GM12878 (cell line): ENCODE measurements at regions not wholly inside any gene's neighbourhood (a gene's known extent, or its start where the extent isn't known, plus 50 kb on each side); places are given as distances from the start of the nearest gene placed in this dataset.
A peak's percentile ranks its signal among the peaks of the same experiment; 100 is the strongest.

Experiments used
- DPF2 ChIP-seq: fragments of 450-650 bp; IDR thresholded peaks from 2 replicates; pipeline ENCODE4 v1.6.1; 2017; ENCODE audit warnings: mild to moderate bottlenecking
- EZH2 ChIP-seq: IDR thresholded peaks from 2 replicates; pipeline ENCODE4 v1.6.1; 2012; ENCODE audit warnings: low read depth, mild to moderate bottlenecking, control low read depth, inconsistent platforms, low read length, borderline replicate concordance; ENCODE audit not compliant: control insufficient read depth
- GATAD2B ChIP-seq: fragments of 450-650 bp; conservative IDR thresholded peaks from 2 replicates; pipeline ENCODE4 v1.6.1; 2017; ENCODE audit warnings: low read depth, mild to moderate bottlenecking, moderate library complexity
- IKZF1 ChIP-seq: fragments of 450-650 bp; conservative IDR thresholded peaks from 2 replicates; pipeline ENCODE4 v1.6.1; 2017; ENCODE audit warnings: antibody characterized with exemption, mild to moderate bottlenecking
- JUND ChIP-seq: IDR thresholded peaks from 2 replicates; pipeline ENCODE4 v1.6.1; 2012; ENCODE audit warnings: low read depth, mild to moderate bottlenecking, low read length, improper control_type of control experiment, moderate library complexity
- MEF2B ChIP-seq: fragments of 450-650 bp; IDR thresholded peaks from 2 replicates; pipeline ENCODE4 v1.6.1; 2018; ENCODE audit warnings: mild to moderate bottlenecking, moderate library complexity; ENCODE audit not compliant: partially characterized antibody, poor library complexity, severe bottlenecking
- MYC ChIP-seq: IDR thresholded peaks from 2 replicates; pipeline ENCODE4 v1.6.1; 2011; ENCODE audit warnings: mild to moderate bottlenecking, low read length, moderate library complexity, inconsistent platforms; ENCODE audit not compliant: insufficient read depth, insufficient replicate concordance, insufficient read length, severe bottlenecking
- NFYA ChIP-seq: IDR thresholded peaks from 2 replicates; pipeline ENCODE4 v1.6.1; 2011; ENCODE audit warnings: low read depth, mild to moderate bottlenecking, low read length, improper control_type of control experiment, borderline replicate concordance
- NFYB ChIP-seq: IDR thresholded peaks from 2 replicates; pipeline ENCODE4 v1.6.1; 2011; ENCODE audit warnings: low read depth, mild to moderate bottlenecking, low read length, improper control_type of control experiment, moderate library complexity; ENCODE audit not compliant: insufficient read depth
- NR2C1 ChIP-seq: fragments of 450-650 bp; IDR thresholded peaks from 2 replicates; pipeline ENCODE4 v1.6.1; 2017; ENCODE audit warnings: antibody characterized with exemption, mild to moderate bottlenecking, moderate library complexity
- POLR2A ChIP-seq: IDR thresholded peaks from 2 replicates; pipeline ENCODE4 v1.6.1; 2011; ENCODE audit warnings: low read depth, mild to moderate bottlenecking, low read length
- RCOR1 ChIP-seq: conservative IDR thresholded peaks from 2 replicates; pipeline ENCODE4 v1.6.1; 2012; ENCODE audit warnings: low read depth, low read length, improper control_type of control experiment
- SUZ12 ChIP-seq: fragments of 200-600 bp; sonication (generic); IDR thresholded peaks from one replicate; pipeline ENCODE4 v1.6.1; 2018; ENCODE audit warnings: antibody characterized with exemption, mild to moderate bottlenecking; ENCODE audit not compliant: unreplicated experiment
- TF ChIP-seq, protein P1 (sequence below): fragments of 450-650 bp; IDR thresholded peaks from 2 replicates; pipeline ENCODE4 v1.6.1; 2016; ENCODE audit warnings: mild to moderate bottlenecking
- TF ChIP-seq, protein P2 (sequence below): IDR thresholded peaks from 2 replicates; pipeline ENCODE4 v1.6.1; 2012; ENCODE audit warnings: mild to moderate bottlenecking, low read depth, low read length
- TF ChIP-seq, protein P3 (sequence below): IDR thresholded peaks from 2 replicates; pipeline ENCODE4 v1.6.1; 2011; ENCODE audit warnings: borderline replicate concordance, low read depth, mild to moderate bottlenecking, moderate library complexity, low read length; ENCODE audit not compliant: insufficient read depth, poor library complexity, severe bottlenecking
- TF ChIP-seq, protein P4 (sequence below): fragments of 450-650 bp; IDR thresholded peaks from 2 replicates; pipeline ENCODE4 v1.6.1; 2018; ENCODE audit warnings: mild to moderate bottlenecking, low read depth, moderate library complexity; ENCODE audit not compliant: partially characterized antibody
- TF ChIP-seq, protein P5 (sequence below): IDR thresholded peaks from 2 replicates; pipeline ENCODE4 v1.6.1; 2011; ENCODE audit warnings: low read depth, low read length, improper control_type of control experiment, borderline replicate concordance

DNA sequence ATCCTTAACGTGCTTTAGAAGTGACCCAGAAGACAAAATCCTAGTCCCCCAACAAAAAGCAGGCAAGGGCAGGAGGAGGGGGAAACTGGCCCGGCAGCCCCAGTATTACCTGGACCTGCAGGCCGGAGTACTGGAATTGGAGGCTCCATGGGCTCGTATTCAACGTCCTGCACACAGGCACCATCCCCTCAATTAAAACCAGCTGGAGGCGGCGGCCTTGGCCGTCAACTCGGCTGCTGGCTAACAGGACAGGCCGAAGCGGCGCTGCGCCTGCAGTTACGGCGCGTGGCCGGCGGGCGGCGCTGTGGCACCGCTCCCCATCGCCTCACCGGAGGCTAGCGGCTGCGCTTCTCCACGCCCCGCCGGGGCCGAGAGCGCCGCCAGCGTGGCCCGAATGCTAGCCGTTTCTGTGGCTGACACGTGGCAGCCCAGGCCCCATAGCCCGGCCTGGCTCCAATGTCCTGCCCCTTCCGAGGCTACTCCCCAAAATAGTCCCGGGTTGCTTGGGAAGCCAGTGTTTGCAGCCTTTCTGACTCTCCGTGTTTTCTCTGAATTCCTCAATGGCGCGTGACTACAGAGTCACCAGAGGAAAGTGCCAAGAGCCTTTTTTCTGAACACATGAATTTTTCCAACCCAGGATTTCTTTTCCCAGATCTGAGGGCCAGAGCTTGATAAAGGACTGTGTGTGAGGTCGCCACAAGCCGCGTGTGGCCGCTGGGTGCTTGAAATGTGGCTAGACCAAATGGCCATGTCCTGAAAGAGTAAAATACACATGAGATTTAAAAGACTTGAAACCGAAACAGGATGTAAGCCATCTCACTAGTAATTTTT, 82.5 kb downstream of the HHIPL2 start (continued):
- no peak for TF ChIP-seq SUZ12
- TF ChIP-seq EZH2 = no peak
- no peak for TF ChIP-seq RCOR1
- TF ChIP-seq NR2C1 = no peak
- no peak for TF ChIP-seq NFYB
- TF ChIP-seq, protein P1, sequence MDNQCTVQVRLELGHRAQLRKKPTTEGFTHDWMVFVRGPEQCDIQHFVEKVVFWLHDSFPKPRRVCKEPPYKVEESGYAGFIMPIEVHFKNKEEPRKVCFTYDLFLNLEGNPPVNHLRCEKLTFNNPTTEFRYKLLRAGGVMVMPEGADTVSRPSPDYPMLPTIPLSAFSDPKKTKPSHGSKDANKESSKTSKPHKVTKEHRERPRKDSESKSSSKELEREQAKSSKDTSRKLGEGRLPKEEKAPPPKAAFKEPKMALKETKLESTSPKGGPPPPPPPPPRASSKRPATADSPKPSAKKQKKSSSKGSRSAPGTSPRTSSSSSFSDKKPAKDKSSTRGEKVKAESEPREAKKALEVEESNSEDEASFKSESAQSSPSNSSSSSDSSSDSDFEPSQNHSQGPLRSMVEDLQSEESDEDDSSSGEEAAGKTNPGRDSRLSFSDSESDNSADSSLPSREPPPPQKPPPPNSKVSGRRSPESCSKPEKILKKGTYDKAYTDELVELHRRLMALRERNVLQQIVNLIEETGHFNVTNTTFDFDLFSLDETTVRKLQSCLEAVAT = no peak
- peak; percentile 76 for TF ChIP-seq DPF2
- TF ChIP-seq, protein P2, sequence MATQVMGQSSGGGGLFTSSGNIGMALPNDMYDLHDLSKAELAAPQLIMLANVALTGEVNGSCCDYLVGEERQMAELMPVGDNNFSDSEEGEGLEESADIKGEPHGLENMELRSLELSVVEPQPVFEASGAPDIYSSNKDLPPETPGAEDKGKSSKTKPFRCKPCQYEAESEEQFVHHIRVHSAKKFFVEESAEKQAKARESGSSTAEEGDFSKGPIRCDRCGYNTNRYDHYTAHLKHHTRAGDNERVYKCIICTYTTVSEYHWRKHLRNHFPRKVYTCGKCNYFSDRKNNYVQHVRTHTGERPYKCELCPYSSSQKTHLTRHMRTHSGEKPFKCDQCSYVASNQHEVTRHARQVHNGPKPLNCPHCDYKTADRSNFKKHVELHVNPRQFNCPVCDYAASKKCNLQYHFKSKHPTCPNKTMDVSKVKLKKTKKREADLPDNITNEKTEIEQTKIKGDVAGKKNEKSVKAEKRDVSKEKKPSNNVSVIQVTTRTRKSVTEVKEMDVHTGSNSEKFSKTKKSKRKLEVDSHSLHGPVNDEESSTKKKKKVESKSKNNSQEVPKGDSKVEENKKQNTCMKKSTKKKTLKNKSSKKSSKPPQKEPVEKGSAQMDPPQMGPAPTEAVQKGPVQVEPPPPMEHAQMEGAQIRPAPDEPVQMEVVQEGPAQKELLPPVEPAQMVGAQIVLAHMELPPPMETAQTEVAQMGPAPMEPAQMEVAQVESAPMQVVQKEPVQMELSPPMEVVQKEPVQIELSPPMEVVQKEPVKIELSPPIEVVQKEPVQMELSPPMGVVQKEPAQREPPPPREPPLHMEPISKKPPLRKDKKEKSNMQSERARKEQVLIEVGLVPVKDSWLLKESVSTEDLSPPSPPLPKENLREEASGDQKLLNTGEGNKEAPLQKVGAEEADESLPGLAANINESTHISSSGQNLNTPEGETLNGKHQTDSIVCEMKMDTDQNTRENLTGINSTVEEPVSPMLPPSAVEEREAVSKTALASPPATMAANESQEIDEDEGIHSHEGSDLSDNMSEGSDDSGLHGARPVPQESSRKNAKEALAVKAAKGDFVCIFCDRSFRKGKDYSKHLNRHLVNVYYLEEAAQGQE = no peak
- TF ChIP-seq POLR2A = peak; percentile 47; the same call in 1 of the 2 replicates
- peak; percentile 41 for TF ChIP-seq MEF2B
- TF ChIP-seq, protein P3, sequence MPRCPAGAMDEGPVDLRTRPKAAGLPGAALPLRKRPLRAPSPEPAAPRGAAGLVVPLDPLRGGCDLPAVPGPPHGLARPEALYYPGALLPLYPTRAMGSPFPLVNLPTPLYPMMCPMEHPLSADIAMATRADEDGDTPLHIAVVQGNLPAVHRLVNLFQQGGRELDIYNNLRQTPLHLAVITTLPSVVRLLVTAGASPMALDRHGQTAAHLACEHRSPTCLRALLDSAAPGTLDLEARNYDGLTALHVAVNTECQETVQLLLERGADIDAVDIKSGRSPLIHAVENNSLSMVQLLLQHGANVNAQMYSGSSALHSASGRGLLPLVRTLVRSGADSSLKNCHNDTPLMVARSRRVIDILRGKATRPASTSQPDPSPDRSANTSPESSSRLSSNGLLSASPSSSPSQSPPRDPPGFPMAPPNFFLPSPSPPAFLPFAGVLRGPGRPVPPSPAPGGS = no peak
- TF ChIP-seq, protein P4, sequence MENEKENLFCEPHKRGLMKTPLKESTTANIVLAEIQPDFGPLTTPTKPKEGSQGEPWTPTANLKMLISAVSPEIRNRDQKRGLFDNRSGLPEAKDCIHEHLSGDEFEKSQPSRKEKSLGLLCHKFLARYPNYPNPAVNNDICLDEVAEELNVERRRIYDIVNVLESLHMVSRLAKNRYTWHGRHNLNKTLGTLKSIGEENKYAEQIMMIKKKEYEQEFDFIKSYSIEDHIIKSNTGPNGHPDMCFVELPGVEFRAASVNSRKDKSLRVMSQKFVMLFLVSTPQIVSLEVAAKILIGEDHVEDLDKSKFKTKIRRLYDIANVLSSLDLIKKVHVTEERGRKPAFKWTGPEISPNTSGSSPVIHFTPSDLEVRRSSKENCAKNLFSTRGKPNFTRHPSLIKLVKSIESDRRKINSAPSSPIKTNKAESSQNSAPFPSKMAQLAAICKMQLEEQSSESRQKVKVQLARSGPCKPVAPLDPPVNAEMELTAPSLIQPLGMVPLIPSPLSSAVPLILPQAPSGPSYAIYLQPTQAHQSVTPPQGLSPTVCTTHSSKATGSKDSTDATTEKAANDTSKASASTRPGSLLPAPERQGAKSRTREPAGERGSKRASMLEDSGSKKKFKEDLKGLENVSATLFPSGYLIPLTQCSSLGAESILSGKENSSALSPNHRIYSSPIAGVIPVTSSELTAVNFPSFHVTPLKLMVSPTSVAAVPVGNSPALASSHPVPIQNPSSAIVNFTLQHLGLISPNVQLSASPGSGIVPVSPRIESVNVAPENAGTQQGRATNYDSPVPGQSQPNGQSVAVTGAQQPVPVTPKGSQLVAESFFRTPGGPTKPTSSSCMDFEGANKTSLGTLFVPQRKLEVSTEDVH = no peak
- TF ChIP-seq, protein P5, sequence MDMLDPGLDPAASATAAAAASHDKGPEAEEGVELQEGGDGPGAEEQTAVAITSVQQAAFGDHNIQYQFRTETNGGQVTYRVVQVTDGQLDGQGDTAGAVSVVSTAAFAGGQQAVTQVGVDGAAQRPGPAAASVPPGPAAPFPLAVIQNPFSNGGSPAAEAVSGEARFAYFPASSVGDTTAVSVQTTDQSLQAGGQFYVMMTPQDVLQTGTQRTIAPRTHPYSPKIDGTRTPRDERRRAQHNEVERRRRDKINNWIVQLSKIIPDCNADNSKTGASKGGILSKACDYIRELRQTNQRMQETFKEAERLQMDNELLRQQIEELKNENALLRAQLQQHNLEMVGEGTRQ = no peak
- no peak for TF ChIP-seq NFYA
- TF ChIP-seq JUND = no peak
- TF ChIP-seq IKZF1 = peak; percentile 71
- TF ChIP-seq GATAD2B = peak; percentile 84
- TF ChIP-seq MYC = peak; percentile 83
